ENCODE measurements at regions not wholly inside any gene's neighbourhood (a gene's known extent, or its start where the extent isn't known, plus 50 kb on each side); places are given as distances from the start of the nearest gene placed in this dataset.
A peak's percentile ranks its signal among the peaks of the same experiment; 100 is the strongest.

GRCh38 chr6:111992851-111993250 is 61.1 kb upstream of the CCN6 start:
- ATAC-seq (ENCODE audit: low FRiP score): no peak
- no peak for TF ChIP-seq CTCF (IDR thresholded peaks at IDR 0.05)
- no peak for DNase-seq (ENCODE audit: low spot score)

GRCh38 chr6:111993342-111993741 is 60.6 kb upstream of the CCN6 start:
- no peak for TF ChIP-seq CTCF (IDR thresholded peaks at IDR 0.05)
- ATAC-seq (ENCODE audit: low FRiP score) (no peak), DNase-seq (ENCODE audit: low spot score) (no peak)

DNA sequence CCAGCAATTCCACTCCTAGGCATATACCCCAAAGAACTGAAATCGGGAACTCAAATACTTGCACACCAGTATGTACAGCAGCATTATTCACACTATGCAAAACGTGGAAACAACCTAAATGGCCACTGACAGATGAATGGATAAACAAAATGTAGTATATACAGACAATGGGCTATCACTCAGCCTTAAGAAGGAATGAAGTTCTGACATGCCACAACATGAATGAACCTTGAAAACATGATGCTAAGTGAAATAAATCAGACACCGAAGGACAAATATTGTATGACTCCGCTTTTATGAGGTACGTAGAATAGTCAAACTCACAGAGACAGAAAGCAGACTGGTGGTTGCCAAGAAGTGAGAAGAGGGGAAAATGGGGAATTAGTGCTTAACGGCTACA is 59.1 kb upstream of the CCN6 start:
- DNase-seq (ENCODE audit: low spot score) (no peak), ATAC-seq (ENCODE audit: low FRiP score) (no peak)
- TF ChIP-seq CTCF (IDR thresholded peaks at IDR 0.05): no peak

- no peak for TF ChIP-seq CTCF (IDR thresholded peaks at IDR 0.05)
- DNase-seq (ENCODE audit: low spot score) (no peak), ATAC-seq (ENCODE audit: low FRiP score) (no peak)
Measured at GRCh38 chr6:111995404-111995803, 58.5 kb upstream of the CCN6 start.

GRCh38 chr6:111996144-111996865 is 57.6 kb upstream of the CCN6 start:
- no peak for DNase-seq (ENCODE audit: low spot score)
- ATAC-seq (ENCODE audit: low FRiP score): no peak

GRCh38 chr6:111997078-111997852 is 56.6 kb upstream of the CCN6 start:
- TF ChIP-seq CTCF (IDR thresholded peaks at IDR 0.05): peak in 2 of 3 donors; percentile 43 to 74
- peak; percentile 85 for ATAC-seq (ENCODE audit: low FRiP score)
- DNase-seq (ENCODE audit: low spot score): no peak

More at GRCh38 chr6:111996144-111996865, 57.6 kb upstream of the CCN6 start:
- no peak for TF ChIP-seq CTCF (IDR thresholded peaks at IDR 0.05)

GRCh38 chr6:111997853-111998208 is 56.1 kb upstream of the CCN6 start:
- TF ChIP-seq CTCF (IDR thresholded peaks at IDR 0.05): peak in 1 of 3 donors; percentile 3
- ATAC-seq (ENCODE audit: low FRiP score): no peak
- no peak for DNase-seq (ENCODE audit: low spot score)

Measured in omental fat pad (tissue), 3 donors.